ENCODE measurements at regions not wholly inside any gene's neighbourhood (a gene's known extent, or its start where the extent isn't known, plus 50 kb on each side); places are given as distances from the start of the nearest gene placed in this dataset.

DNA sequence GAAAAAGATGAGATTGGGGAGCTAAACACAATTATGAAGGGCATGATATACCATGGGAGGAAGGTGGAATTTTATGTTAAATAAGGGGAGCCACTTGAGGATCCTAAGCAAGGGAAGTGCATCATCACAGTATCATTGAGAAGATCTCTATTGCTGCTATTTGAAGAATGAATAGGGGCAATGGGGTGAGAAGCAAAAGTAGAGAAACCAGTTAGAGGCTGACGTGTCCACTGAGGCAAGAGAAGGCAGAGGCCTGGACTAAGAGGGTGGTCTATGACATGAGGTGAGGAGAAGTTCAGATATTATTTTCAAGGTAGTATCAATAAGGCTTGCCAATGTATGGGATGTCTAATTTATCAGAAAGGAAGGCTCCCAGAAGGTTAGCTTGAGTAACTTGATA is 111.6 kb downstream of the TENT5A start:
- Mint-ChIP-seq H3K4me1 (ENCODE audit: low read depth, unreplicated experiment) (no peaks in the 10 kb centered on the region), H3K27me3 (ENCODE audit: unreplicated experiment) (no peaks in the 10 kb centered on the region), H3K36me3 (ENCODE audit: unreplicated experiment) (no peaks in the 10 kb centered on the region), H3K27ac (ENCODE audit: unreplicated experiment) (no peak overlapping the region), H3K9me3 (ENCODE audit: unreplicated experiment) (no peaks in the 10 kb centered on the region), H3K4me3 (ENCODE audit: unreplicated experiment) (no peak overlapping the region)
- no peak for DNase-seq
- TF ChIP-seq, protein P1, sequence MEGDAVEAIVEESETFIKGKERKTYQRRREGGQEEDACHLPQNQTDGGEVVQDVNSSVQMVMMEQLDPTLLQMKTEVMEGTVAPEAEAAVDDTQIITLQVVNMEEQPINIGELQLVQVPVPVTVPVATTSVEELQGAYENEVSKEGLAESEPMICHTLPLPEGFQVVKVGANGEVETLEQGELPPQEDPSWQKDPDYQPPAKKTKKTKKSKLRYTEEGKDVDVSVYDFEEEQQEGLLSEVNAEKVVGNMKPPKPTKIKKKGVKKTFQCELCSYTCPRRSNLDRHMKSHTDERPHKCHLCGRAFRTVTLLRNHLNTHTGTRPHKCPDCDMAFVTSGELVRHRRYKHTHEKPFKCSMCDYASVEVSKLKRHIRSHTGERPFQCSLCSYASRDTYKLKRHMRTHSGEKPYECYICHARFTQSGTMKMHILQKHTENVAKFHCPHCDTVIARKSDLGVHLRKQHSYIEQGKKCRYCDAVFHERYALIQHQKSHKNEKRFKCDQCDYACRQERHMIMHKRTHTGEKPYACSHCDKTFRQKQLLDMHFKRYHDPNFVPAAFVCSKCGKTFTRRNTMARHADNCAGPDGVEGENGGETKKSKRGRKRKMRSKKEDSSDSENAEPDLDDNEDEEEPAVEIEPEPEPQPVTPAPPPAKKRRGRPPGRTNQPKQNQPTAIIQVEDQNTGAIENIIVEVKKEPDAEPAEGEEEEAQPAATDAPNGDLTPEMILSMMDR (IDR thresholded peaks at IDR 0.05; ENCODE audit: partially characterized antibody, unreplicated experiment): no peak

DNA sequence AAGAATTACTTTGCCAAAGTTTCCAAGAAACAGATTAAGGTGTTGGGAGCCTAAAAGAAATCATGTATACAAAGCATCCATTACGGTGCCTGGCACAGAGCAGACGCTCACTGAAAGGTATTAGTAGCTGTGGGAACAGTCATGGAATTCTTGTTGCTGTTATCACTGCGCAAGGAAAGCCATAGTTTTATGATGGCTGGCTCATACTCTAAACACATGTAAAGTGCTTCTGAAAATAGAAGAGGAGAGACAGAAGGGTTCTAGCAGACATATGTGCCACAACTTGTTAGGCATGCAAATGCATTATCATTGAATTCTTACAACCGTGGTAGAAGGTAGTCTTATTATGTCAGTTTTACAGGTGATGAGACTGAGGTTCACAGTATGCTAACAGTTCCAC is 112.4 kb downstream of the TENT5A start:
- Mint-ChIP-seq H3K36me3 (ENCODE audit: unreplicated experiment) (no peaks in the 10 kb centered on the region), H3K27me3 (ENCODE audit: unreplicated experiment) (no peaks in the 10 kb centered on the region), H3K27ac (ENCODE audit: unreplicated experiment) (no peak overlapping the region), H3K4me3 (ENCODE audit: unreplicated experiment) (no peak overlapping the region), H3K9me3 (ENCODE audit: unreplicated experiment) (no peaks in the 10 kb centered on the region), H3K4me1 (ENCODE audit: low read depth, unreplicated experiment) (no peaks in the 10 kb centered on the region)
- TF ChIP-seq, protein P1 (IDR thresholded peaks at IDR 0.05; ENCODE audit: partially characterized antibody, unreplicated experiment): no peak
- no peak for DNase-seq

DNA sequence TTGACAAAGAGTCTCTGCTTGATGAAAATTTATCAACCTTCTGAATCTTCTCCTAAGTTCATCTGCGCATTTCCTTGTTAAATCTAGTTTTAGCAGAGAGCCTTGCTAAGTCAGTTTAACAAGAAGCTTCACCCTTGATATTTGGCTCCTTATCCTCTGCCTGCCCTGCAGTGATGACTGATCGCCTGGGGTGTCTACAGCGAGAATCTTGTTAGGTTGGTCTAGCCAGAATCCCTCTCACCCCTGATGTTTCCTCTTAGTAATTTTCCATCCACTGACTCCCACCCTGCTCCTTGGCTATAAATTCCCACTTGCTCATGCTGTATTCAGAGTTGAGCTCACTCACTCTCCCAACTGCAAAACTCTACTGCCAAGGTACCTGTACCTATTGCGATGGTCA is 114.1 kb downstream of the TENT5A start:
- TF ChIP-seq, protein P1 (IDR thresholded peaks at IDR 0.05; ENCODE audit: partially characterized antibody, unreplicated experiment): no peak
- Mint-ChIP-seq H3K27ac (ENCODE audit: unreplicated experiment) (no peak overlapping the region), H3K4me1 (ENCODE audit: low read depth, unreplicated experiment) (no peaks in the 10 kb centered on the region), H3K27me3 (ENCODE audit: unreplicated experiment) (no peaks in the 10 kb centered on the region), H3K36me3 (ENCODE audit: unreplicated experiment) (no peaks in the 10 kb centered on the region), H3K4me3 (ENCODE audit: unreplicated experiment) (no peak overlapping the region), H3K9me3 (ENCODE audit: unreplicated experiment) (no peaks in the 10 kb centered on the region)
- DNase-seq: no peak

DNA sequence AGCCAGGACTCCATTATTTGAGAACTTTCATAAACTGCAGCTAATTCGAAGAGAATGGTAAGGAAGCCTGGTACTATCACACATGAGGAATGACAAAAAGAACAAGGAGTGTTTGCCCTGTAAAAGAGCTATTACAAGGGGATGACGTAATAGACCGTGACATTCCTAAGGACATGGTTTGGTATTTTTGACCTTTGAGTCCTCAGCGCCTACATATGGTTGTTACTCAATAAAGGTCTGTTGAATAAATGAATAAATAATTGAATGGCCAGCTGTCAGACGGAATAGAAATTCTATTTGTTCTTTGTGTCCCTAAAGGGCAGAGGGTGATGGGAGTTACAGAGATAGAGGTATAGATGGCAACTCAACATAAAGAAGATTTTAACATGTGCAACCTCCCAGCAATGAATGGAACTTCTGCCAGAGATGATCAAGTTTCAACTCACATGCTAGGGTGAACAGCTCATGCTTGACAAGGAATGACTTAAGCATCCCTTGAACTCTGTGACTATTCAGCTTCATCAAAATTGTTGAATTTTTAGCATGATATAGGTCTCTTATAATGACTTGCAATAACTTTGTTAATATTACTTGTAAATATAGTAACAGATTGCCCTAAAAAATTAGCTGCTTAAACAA is 115.4 kb downstream of the TENT5A start:
- H3K27ac Mint-ChIP-seq (ENCODE audit: unreplicated experiment): no peak overlapping the region
- no peak overlapping the region for H3K4me3 Mint-ChIP-seq (ENCODE audit: unreplicated experiment)
- no peak for DNase-seq
- H3K4me1 Mint-ChIP-seq (ENCODE audit: low read depth, unreplicated experiment): no peaks in the 10 kb centered on the region
- H3K36me3 Mint-ChIP-seq (ENCODE audit: unreplicated experiment): no peaks in the 10 kb centered on the region
- H3K27me3 Mint-ChIP-seq (ENCODE audit: unreplicated experiment): no peaks in the 10 kb centered on the region
- H3K9me3 Mint-ChIP-seq (ENCODE audit: unreplicated experiment): no peaks in the 10 kb centered on the region
- TF ChIP-seq, protein P1 (IDR thresholded peaks at IDR 0.05; ENCODE audit: partially characterized antibody, unreplicated experiment): no peak

DNA sequence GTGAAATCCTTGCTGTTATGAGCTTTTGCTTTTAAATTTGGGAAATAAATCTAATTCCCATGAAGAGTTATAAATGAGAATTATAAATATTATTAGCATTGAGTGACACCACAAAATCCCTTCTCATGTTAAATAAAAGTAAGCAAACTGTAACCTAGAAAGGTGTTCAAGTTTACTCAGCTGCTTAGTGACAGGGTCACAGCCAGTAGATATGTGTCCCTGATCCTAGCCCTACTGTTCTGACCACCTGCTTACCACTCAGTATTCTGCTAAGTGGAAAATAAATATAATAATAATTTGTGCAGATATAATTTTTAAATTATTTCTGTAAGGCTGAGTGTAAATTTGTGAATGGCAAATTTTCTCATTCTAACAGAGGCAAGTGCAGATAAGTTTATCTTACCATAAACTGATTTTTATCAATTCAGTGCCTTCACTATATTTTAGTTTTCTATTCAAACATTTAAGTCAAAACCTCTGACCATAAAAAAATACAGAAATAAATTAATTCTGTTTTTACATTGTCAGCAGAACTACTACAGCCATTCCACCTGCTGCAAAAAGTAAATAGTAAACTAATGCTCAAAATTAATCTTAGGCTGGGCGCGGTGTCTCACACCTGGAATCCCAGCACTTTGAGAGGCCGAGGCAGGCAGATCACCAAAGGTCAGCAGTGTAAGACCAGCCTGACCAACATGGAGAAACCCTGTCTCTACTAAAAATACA is 118.2 kb downstream of the TENT5A start:
- no peak overlapping the region for H3K27ac Mint-ChIP-seq (ENCODE audit: unreplicated experiment)
- peaks cover 9% of the 10 kb centered on the region for H3K36me3 Mint-ChIP-seq (ENCODE audit: unreplicated experiment)
- DNase-seq: no peak
- H3K4me3 Mint-ChIP-seq (ENCODE audit: unreplicated experiment): no peak overlapping the region
- H3K4me1 Mint-ChIP-seq (ENCODE audit: low read depth, unreplicated experiment): no peaks in the 10 kb centered on the region
- peaks cover 2% of the 10 kb centered on the region for H3K9me3 Mint-ChIP-seq (ENCODE audit: unreplicated experiment)
- TF ChIP-seq, protein P1 (IDR thresholded peaks at IDR 0.05; ENCODE audit: partially characterized antibody, unreplicated experiment): no peak
- H3K27me3 Mint-ChIP-seq (ENCODE audit: unreplicated experiment): no peaks in the 10 kb centered on the region

All from glutamatergic neuron (in vitro differentiated cells).